ENCODE measurements at regions not wholly inside any gene's neighbourhood (a gene's known extent, or its start where the extent isn't known, plus 50 kb on each side); places are given as distances from the start of the nearest gene placed in this dataset.

GRCh38 chr15:47374222-47374621, 343.1 kb upstream of the SEMA6D start:
- no peak for TF ChIP-seq MAX (IDR thresholded peaks at IDR 0.05)
- TF ChIP-seq, protein P1, sequence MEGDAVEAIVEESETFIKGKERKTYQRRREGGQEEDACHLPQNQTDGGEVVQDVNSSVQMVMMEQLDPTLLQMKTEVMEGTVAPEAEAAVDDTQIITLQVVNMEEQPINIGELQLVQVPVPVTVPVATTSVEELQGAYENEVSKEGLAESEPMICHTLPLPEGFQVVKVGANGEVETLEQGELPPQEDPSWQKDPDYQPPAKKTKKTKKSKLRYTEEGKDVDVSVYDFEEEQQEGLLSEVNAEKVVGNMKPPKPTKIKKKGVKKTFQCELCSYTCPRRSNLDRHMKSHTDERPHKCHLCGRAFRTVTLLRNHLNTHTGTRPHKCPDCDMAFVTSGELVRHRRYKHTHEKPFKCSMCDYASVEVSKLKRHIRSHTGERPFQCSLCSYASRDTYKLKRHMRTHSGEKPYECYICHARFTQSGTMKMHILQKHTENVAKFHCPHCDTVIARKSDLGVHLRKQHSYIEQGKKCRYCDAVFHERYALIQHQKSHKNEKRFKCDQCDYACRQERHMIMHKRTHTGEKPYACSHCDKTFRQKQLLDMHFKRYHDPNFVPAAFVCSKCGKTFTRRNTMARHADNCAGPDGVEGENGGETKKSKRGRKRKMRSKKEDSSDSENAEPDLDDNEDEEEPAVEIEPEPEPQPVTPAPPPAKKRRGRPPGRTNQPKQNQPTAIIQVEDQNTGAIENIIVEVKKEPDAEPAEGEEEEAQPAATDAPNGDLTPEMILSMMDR (IDR thresholded peaks at IDR 0.05; ENCODE audit: low read depth, low read length, missing input control): no peak
- TF ChIP-seq JUND (IDR thresholded peaks at IDR 0.05): no peak
- TF ChIP-seq FOXA2 (IDR thresholded peaks at IDR 0.05): no peak
- TF ChIP-seq FOXA1 (IDR thresholded peaks at IDR 0.05): no peak
- TF ChIP-seq, protein P2, sequence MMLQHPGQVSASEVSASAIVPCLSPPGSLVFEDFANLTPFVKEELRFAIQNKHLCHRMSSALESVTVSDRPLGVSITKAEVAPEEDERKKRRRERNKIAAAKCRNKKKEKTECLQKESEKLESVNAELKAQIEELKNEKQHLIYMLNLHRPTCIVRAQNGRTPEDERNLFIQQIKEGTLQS (IDR thresholded peaks at IDR 0.05): no peak
- no peak for TF ChIP-seq NR2F2 (IDR thresholded peaks at IDR 0.05)
- TF ChIP-seq SP1 (IDR thresholded peaks at IDR 0.05): no peak
